ENCODE measurements at regions not wholly inside any gene's neighbourhood (a gene's known extent, or its start where the extent isn't known, plus 50 kb on each side); places are given as distances from the start of the nearest gene placed in this dataset.
"Not testable (repeated sequence)": the region's sequence is repeated elsewhere in the genome, so short reads cannot be mapped to it uniquely, and the experiment has no call there.

DNA sequence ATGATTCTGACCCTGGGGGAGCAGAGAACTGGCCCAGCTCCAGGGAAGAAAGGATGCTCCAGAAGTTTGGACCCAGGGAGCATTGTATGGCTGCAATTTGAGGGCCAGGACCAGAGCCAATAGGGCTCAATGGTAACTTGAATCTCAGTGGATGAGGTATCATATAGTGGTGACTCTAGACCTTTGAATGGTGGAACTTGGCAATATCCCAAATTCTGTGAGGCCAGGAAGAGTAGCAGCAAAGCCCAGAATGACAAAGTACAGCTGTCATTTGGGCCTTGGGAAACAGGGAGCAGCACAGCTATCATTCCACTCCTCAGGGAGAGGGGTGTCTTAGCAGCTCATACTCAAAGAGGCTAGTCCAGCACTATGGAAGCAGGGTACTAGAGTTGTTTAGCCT is 332.9 kb upstream of the RBMS1 start:
- TF ChIP-seq, protein P1, sequence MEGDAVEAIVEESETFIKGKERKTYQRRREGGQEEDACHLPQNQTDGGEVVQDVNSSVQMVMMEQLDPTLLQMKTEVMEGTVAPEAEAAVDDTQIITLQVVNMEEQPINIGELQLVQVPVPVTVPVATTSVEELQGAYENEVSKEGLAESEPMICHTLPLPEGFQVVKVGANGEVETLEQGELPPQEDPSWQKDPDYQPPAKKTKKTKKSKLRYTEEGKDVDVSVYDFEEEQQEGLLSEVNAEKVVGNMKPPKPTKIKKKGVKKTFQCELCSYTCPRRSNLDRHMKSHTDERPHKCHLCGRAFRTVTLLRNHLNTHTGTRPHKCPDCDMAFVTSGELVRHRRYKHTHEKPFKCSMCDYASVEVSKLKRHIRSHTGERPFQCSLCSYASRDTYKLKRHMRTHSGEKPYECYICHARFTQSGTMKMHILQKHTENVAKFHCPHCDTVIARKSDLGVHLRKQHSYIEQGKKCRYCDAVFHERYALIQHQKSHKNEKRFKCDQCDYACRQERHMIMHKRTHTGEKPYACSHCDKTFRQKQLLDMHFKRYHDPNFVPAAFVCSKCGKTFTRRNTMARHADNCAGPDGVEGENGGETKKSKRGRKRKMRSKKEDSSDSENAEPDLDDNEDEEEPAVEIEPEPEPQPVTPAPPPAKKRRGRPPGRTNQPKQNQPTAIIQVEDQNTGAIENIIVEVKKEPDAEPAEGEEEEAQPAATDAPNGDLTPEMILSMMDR (IDR thresholded peaks at IDR 0.05; ENCODE audit: borderline replicate concordance), result no peak
- Histone ChIP-seq H3K27ac (replicated peaks) (no peak overlapping the region), H3K9me3 (replicated peaks) (peaks cover 61% of the 10 kb centered on the region), H3K4me1 (no peaks in the 10 kb centered on the region), H3K36me3 (no peaks in the 10 kb centered on the region), H3K4me3 (no peak overlapping the region), H3K27me3 (ENCODE audit: low read depth) (no peaks in the 10 kb centered on the region)
- intact Hi-C loops (cut with micrococcal nuclease), result no loop called here
- DNase-seq, result no peak

DNA sequence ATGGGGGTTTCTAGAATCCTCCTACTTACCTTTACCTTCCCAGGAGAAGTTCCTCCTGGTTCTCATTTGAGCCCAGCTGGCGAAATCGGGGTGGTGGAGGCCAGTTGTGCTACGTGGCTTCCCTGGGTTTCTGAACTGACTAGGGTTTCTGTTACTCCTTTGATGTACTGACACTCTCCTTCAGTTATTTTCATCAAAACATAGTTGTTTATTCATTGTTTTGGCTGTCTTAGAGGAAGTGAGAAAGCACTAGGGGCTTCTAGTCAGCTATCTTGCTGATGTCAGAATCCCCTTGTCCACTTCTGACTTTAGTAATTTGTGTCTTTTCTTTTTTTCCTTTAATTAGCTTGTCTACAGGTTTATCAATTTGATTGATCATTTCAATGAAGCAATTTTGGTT is 332.2 kb upstream of the TANK start:
- no peaks in the 10 kb centered on the region for H3K36me3 ChIP-seq
- intact Hi-C loops (cut with micrococcal nuclease), result no loop called here
- H3K9me3 ChIP-seq (replicated peaks), result peaks cover 53% of the 10 kb centered on the region
- H3K4me3 ChIP-seq, result no peak overlapping the region
- H3K27me3 ChIP-seq (ENCODE audit: low read depth), result no peaks in the 10 kb centered on the region
- no peak for DNase-seq
- TF ChIP-seq, protein P1 (IDR thresholded peaks at IDR 0.05; ENCODE audit: borderline replicate concordance), result no peak
- no peak overlapping the region for H3K27ac ChIP-seq (replicated peaks)
- no peaks in the 10 kb centered on the region for H3K4me1 ChIP-seq

DNA sequence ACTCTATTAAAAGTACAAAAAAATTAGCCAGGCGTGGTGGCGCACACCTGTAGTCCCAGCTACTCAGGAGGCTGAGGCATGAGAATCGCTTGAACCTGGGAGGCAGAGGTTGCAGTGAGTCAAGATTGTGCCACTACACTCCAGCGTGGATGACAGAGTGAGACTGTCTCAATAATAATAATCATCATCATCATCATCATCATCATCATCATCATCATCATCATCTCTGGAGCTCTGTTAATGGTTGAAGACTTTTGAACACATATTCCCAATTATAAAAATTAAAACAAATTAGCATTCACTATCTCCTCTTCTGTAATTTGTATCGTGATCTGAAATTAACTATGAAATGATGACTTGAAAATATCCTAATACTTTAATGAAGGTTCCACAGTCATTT is 327.8 kb upstream of the TANK start:
- DNase-seq; H3K4me1 ChIP-seq; H3K27ac ChIP-seq (replicated peaks); H3K4me3 ChIP-seq; H3K36me3 ChIP-seq; intact Hi-C loops (cut with micrococcal nuclease); H3K27me3 ChIP-seq (ENCODE audit: low read depth): not testable (repeated sequence)
- H3K9me3 ChIP-seq (replicated peaks), result peaks cover 10% of the 10 kb centered on the region

DNA sequence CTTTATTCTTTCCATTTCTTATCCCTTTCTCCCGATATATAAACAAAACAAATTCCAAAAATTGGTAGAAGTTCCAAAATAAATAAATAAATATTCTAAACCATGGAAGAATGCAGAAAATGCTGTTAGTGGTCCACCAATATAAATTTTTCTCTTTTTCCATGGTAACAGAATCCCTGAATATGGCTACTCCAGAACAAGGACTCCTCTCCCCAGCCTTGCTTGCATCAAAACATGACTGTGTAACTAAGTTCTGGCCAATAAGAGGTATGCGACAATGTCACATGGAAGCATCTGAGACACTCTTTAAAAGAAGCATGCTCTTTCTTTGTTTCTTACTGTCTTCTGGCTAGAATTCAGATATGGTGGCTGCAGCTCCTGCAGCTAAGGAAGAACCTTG is 325.1 kb upstream of the TANK start:
- TF ChIP-seq, protein P1 (IDR thresholded peaks at IDR 0.05; ENCODE audit: borderline replicate concordance), result no peak
- H3K36me3 ChIP-seq, result no peaks in the 10 kb centered on the region
- intact Hi-C loops (cut with micrococcal nuclease), result no loop called here

DNA sequence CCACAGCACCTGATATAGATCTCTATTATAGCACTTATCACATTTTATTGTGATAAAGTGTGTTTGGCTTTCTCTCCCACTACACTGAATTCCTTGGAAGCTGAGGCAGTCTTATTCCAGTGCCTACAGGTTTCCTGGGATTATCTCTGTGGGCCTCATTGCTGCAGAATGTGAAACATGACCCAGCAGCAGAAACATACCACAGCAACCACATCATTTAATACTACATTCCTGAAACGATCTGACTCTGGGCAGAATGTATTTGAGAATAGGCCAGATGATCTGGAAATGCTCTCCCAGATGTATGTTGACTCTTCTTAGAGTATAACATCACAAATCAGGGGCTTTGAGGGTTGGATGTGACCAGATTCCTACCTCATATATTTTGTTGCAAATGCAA is 323.5 kb upstream of the TANK start:
- no peaks in the 10 kb centered on the region for H3K27me3 ChIP-seq (ENCODE audit: low read depth)
- H3K4me1 ChIP-seq, result no peaks in the 10 kb centered on the region
- H3K9me3 ChIP-seq (replicated peaks), result no peaks in the 10 kb centered on the region
- H3K27ac ChIP-seq (replicated peaks), result no peak overlapping the region
- H3K36me3 ChIP-seq, result no peaks in the 10 kb centered on the region
- TF ChIP-seq, protein P1 (IDR thresholded peaks at IDR 0.05; ENCODE audit: borderline replicate concordance), result no peak
- H3K4me3 ChIP-seq, result no peak overlapping the region
- no peak for DNase-seq
- intact Hi-C loops (cut with micrococcal nuclease), result no loop called here

More for the DNA sequence above, 325.1 kb upstream of the TANK start:
- no peak for DNase-seq
- Histone ChIP-seq H3K4me1 (no peaks in the 10 kb centered on the region), H3K27ac (replicated peaks) (no peak overlapping the region), H3K9me3 (replicated peaks) (no peaks in the 10 kb centered on the region), H3K4me3 (no peak overlapping the region), H3K27me3 (ENCODE audit: low read depth) (no peaks in the 10 kb centered on the region)

DNA sequence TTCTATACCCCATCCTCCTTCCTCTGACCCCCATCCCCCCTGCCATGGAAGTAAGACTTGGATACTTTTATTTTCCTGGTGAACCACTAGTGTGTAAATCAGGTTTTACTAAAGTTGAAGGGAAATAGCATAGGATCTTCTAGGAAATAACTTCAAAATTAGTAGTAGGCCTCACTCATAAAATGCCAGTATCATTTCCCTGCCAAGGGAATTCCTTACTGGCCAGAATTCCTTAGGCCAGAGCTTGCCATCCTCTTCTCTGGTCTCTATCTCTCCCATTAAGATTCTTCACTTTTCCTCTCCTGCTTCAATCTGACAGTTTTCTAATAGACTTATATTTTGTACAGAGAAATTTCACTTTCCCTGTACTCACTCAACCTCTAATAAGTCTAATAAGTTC is 322.8 kb upstream of the TANK start:
- Histone ChIP-seq H3K4me3 (no peak overlapping the region), H3K27ac (replicated peaks) (no peak overlapping the region), H3K4me1 (no peaks in the 10 kb centered on the region), H3K36me3 (no peaks in the 10 kb centered on the region), H3K9me3 (replicated peaks) (no peaks in the 10 kb centered on the region), H3K27me3 (ENCODE audit: low read depth) (no peaks in the 10 kb centered on the region)
- intact Hi-C loops (cut with micrococcal nuclease), result no loop called here
- TF ChIP-seq, protein P1 (IDR thresholded peaks at IDR 0.05; ENCODE audit: borderline replicate concordance), result no peak
- no peak for DNase-seq
